Mesenteric fat pad (tissue), 1 donor: ENCODE measurements at regions not wholly inside any gene's neighbourhood (a gene's known extent, or its start where the extent isn't known, plus 50 kb on each side); places are given as distances from the start of the nearest gene placed in this dataset.
A peak's percentile ranks its signal among the peaks of the same experiment; 100 is the strongest.

Experiments
- DNase-seq: peaks from one replicate; pipeline ENCODE4 v3.0.0-alpha.2; 2020; ENCODE audit warnings: low spot score
- donor health status: DM: yes; HTN: yes; CAD: no.

DNA sequence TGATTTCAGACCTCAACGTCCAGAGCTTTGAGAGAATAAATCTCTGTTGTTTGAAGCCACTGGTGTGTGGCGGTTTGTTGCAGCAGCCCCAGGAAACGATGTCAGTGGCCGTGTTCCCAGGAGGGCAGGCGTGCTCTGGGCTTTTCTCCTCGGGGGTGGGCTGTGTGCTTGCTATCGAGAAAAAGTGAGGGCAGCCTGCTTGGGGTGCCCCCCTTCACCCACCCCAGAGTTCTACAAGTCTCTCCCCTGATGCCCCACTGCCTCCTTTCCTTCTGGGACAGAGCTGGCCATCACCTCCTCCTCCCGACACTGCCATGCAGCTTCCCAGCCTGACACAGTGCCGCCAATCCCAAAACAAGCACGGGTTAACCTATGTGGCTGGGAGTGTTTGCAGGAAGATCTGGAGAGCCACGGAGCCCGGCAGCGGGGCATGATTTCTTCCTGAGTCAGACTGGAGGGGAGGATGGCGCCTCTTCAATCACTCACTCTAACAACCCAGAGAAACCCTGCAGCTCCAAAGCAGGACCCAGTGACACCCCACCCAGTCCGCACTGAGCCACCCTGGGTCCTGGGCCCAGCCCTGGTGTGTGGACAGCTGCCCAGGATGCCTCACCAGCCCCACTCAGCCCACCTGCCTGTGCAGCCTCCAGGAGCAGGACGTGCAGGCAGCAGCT lies 213.7 kb upstream of the RAB6C start:
- DNase-seq: peak; percentile 68

- DNase-seq: peak; percentile 75
Measured at GRCh38 chr2:129766374-129766993, 213.0 kb upstream of the RAB6C start.

GRCh38 chr2:129767346-129768035 lies 212.0 kb upstream of the RAB6C start:
- peak; percentile 77 for DNase-seq

GRCh38 chr2:129768036-129768386 lies 211.5 kb upstream of the RAB6C start:
- DNase-seq: peak; percentile 41

GRCh38 chr2:129768485-129769184 lies 210.8 kb upstream of the RAB6C start:
- peak; percentile 51 for DNase-seq

- DNase-seq: peak; percentile 68
Measured at GRCh38 chr2:129769185-129769991, 210.1 kb upstream of the RAB6C start.

- DNase-seq: peak; percentile 68
Measured at GRCh38 chr2:129771418-129772189, 207.9 kb upstream of the RAB6C start.

DNA sequence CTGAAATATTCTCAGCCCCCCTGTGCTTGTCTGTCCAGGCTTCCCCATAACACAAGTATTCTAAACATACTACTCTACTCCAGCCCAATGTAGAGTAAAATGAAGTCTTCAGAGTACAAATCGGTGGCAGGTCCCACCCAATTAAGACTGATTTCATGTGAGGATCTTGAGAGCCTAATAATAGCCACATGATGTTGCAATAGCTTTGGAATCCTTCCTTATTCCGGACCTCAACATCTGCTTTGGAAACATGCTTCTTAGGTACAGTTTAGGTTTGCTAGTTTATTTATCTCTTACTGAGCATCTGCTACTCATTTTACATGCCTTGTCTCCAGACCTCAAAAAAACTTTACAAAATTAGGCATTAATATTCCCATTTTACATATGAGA lies 207.3 kb upstream of the RAB6C start:
- no peak for DNase-seq

GRCh38 chr2:129775952-129776653 lies 203.4 kb upstream of the RAB6C start:
- DNase-seq: peak; percentile 49

GRCh38 chr2:129777146-129777545 lies 202.3 kb upstream of the RAB6C start:
- DNase-seq: peak; percentile 14

DNA sequence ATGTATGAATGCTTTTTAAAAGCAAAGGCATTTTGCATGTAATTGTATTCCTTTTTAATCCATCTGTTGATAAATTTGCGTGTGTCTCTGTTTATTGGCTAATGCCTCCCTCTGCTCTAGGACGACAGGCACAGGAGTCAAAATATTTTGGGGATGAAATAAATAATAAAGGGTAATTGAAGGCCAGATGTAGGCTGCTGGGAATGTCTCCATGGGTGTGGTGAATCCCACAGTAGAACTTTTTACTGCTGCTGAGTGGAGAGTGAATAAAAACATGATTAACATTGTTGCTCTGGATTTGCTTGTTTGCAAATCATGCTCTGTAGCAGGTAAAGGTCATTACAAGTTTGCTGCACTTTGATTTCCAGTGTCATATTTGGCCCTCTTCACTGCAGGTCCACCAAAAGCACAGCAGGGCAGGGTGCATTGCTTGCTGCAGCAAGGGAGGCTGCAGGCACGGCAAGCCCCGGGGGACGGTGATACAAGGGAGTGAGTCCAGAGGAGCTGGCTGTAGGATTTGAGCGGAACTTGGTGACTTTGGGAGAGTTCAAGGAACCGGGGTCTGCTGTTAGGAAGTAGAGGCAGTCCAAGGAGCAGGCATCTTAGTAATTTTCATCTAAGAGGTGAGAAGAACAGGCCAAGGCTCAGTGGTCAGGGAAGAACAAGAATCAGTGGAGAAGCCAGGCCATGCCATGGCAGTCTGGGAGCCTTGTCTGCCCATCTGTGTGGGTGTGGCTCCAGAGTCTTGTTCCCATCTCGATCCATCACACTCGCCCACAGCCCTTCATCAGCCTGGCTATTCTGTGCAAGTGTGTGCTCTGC lies 201.5 kb upstream of the RAB6C start:
- DNase-seq: peak; percentile 75

- peak; percentile 37 for DNase-seq
Measured at GRCh38 chr2:129778584-129778877, 200.9 kb upstream of the RAB6C start.

DNA sequence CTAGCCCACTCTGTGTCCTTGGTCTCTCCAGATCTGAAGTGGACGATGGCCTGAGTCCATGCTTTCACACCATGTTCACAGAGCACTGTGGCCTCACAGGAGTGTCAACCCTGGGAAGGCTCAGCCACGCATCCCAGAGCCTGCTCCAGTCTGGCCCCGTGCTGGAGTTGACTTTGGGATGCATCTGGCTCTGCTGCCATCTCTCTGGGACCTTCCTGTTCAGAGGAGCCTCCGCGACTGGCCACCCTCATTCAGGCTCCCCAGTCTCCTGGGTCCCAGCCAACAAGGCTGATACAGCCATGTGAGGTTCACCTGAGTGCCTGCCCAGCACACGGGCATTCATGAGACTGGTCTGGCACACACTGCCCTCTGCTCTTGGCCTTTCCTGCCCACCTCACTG lies 199.7 kb upstream of the RAB6C start:
- peak; percentile 85 for DNase-seq

- peak; percentile 87 for DNase-seq
Measured at GRCh38 chr2:129780316-129781270, 198.9 kb upstream of the RAB6C start.

DNA sequence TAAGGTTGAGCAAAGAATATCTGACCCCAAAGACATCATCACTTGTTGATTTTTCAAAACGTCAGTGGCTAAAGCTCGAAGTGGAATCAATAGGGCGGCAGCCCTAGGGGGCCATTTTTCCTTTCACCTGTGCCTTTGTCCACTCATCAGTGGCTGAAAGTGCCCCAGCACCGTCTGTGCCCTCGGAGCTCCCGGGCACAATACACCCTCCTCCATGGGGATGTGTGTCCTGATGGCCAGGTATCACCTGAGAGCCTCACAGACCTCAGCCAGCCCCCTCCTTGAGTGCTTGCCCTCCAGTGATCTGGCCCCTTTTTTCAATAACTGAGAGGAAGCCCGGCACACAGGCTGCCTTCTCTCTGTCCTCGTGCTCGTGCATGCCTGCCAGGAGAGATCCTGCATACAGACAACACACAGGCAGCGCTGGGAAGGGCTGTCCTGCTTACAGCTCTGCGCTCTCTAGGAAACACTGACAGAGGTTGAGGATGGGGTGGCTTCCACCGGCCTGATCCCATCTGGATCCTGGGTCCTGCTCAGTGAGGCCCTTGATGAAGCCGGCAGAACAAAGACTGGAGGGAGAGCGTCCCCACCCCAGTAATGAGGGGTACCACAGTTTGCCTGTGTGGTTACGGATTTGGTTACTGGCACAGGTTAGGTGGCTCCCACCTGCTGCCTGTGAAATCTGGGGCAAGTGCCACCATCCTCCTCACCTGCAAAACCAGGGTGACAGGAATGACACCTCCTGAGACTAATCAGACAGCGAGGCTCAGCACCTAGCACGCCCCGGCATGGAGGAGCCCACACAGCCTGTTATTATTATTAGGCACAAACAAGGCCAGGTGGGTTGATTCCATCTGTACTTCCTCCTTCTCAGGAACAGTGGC lies 197.5 kb upstream of the RAB6C start:
- DNase-seq: peak; percentile 84

GRCh38 chr2:129782633-129782990 lies 196.9 kb upstream of the RAB6C start:
- peak; percentile 71 for DNase-seq

DNA sequence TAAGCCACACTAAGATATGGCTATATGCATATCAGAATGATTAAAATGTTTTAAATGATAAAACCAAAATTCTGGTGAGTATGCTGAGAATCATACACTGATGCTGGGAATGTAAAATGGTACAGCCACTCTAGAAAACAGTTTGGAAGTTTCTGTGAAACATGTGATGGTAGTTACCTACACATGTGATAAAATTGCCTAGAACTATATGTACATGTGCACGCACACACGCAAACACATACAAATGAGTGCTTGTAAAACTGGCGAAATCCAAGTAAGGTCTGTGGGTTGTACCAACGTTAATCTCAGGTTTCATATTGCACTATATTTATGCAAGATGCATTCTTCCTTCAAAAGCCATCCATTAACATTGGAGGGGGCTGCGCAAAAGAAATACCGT lies 195.0 kb upstream of the RAB6C start:
- no peak for DNase-seq
